Calu3 (cell line): ENCODE measurements at regions not wholly inside any gene's neighbourhood (a gene's known extent, or its start where the extent isn't known, plus 50 kb on each side); places are given as distances from the start of the nearest gene placed in this dataset.
"Not testable (repeated sequence)": the region's sequence is repeated elsewhere in the genome, so short reads cannot be mapped to it uniquely, and the experiment has no call there.

Source experiments
- BruUV-seq: library from RNA; stranded (reverse); fragments of 400-500 nt; replicated peaks from 2 replicates; lab custom pipeline; 2021; lab: Mats Ljungman, UMichigan
- CTCF ChIA-PET: fragments of 300-600 bp; sonication (Branson Sonifier 250); formaldehyde crosslinking; loops from one replicate; lab custom pipeline; 2022; ENCODE audit warnings: antibody characterized with exemption; lab: Charles Lee
- DNase-seq: peaks from one replicate; pipeline ENCODE4 v3.0.0; 2022
- H3K27ac Mint-ChIP-seq: one replicate; pipeline ENCODE4 v1.8.0; 2022; ENCODE audit warnings: mixed read lengths; ENCODE audit not compliant: unreplicated experiment
- H3K27me3 Mint-ChIP-seq: one replicate; pipeline ENCODE4 v1.8.0; 2022; ENCODE audit warnings: mixed read lengths; ENCODE audit not compliant: unreplicated experiment
- H3K36me3 Mint-ChIP-seq: one replicate; pipeline ENCODE4 v1.8.0; 2022; ENCODE audit warnings: mild to moderate bottlenecking, moderate library complexity, mixed read lengths; ENCODE audit not compliant: insufficient read depth, unreplicated experiment
- H3K4me1 Mint-ChIP-seq: one replicate; pipeline ENCODE4 v1.8.0; 2022; ENCODE audit warnings: mild to moderate bottlenecking, low read depth, mixed read lengths; ENCODE audit not compliant: unreplicated experiment
- H3K4me3 Mint-ChIP-seq: one replicate; pipeline ENCODE4 v1.8.0; 2022; ENCODE audit warnings: mild to moderate bottlenecking, low read depth, moderate library complexity, mixed read lengths; ENCODE audit not compliant: unreplicated experiment
- H3K9me3 Mint-ChIP-seq: one replicate; pipeline ENCODE4 v1.8.0; 2022; ENCODE audit warnings: low read depth, mixed read lengths; ENCODE audit not compliant: unreplicated experiment
- intact Hi-C: fragments of 100-400 bp; cut with micrococcal nuclease; formaldehyde crosslinking; loops from one replicate; pipeline ENCODE4 v1.10.0; 2022; ENCODE audit not compliant: unreplicated experiment
- TF ChIP-seq, protein P1 (sequence below): fragments of 200-600 bp; IDR thresholded peaks from one replicate; pipeline ENCODE4 v1.8.0; 2022; ENCODE audit warnings: antibody characterized with exemption; ENCODE audit not compliant: unreplicated experiment

DNA sequence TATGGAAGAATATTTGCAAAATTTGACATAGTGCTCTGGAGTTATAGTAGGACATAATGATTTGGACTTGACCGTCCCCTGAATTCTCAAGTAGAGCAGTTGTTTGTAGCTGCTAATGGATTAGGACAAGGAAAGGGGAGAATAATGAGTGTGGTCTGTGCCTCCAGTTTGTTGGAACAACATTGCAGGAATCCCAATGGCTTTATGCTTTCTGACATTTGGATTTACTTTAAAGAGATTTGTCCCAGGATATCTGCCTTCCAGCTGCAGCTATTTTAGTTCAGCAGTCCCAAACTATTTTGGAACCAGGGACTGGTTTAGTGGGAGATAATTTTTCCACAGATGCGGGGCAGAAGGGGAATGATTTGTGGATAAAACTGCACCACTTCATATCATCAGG, 648.2 kb downstream of the SLCO4C1 start:
- TF ChIP-seq, protein P1, sequence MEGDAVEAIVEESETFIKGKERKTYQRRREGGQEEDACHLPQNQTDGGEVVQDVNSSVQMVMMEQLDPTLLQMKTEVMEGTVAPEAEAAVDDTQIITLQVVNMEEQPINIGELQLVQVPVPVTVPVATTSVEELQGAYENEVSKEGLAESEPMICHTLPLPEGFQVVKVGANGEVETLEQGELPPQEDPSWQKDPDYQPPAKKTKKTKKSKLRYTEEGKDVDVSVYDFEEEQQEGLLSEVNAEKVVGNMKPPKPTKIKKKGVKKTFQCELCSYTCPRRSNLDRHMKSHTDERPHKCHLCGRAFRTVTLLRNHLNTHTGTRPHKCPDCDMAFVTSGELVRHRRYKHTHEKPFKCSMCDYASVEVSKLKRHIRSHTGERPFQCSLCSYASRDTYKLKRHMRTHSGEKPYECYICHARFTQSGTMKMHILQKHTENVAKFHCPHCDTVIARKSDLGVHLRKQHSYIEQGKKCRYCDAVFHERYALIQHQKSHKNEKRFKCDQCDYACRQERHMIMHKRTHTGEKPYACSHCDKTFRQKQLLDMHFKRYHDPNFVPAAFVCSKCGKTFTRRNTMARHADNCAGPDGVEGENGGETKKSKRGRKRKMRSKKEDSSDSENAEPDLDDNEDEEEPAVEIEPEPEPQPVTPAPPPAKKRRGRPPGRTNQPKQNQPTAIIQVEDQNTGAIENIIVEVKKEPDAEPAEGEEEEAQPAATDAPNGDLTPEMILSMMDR: no peak
- no peaks in the 10 kb centered on the region for H3K27me3 Mint-ChIP-seq
- CTCF ChIA-PET: no interaction called here
- no peaks in the 10 kb centered on the region for H3K4me1 Mint-ChIP-seq
- H3K36me3 Mint-ChIP-seq: no peaks in the 10 kb centered on the region
- H3K9me3 Mint-ChIP-seq: no peaks in the 10 kb centered on the region
- DNase-seq: no peak
- intact Hi-C loops: no loop called here
- no TSS peak for BruUV-seq
- H3K27ac Mint-ChIP-seq: no peak overlapping the region
- no peak overlapping the region for H3K4me3 Mint-ChIP-seq

GRCh38 chr5:101643794-101644193, 652.3 kb downstream of the SLCO4C1 start:
- Mint-ChIP-seq H3K4me3 (no peak overlapping the region), H3K4me1 (no peaks in the 10 kb centered on the region), H3K27me3 (no peaks in the 10 kb centered on the region), H3K27ac (no peak overlapping the region), H3K9me3 (no peaks in the 10 kb centered on the region), H3K36me3 (no peaks in the 10 kb centered on the region)
- CTCF ChIA-PET: no interaction called here
- no peak for DNase-seq
- intact Hi-C loops: no loop called here
- TF ChIP-seq, protein P1: no peak
- BruUV-seq: no TSS peak

DNA sequence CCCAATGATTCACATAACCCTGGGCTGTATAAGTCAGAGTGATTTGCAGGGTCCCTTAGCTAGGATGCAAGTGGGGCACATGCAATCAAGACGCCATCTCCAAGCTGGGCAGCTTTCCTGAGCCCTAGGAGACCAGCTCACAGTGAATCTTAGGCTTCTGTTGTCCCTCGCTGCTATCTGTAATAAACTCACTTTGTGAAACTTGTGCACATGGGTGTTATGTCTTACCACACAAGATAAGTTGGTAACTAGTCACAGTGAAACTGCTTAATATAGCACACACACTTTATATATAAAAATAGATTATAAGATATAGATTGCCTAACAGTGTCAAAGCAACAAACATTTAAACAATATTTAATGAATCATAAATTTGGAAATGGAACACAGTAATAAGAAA, 658.5 kb downstream of the SLCO4C1 start:
- CTCF ChIA-PET: no interaction called here
- Mint-ChIP-seq H3K4me1 (no peaks in the 10 kb centered on the region), H3K27me3 (no peaks in the 10 kb centered on the region), H3K4me3 (no peak overlapping the region), H3K9me3 (peaks cover 12% of the 10 kb centered on the region), H3K27ac (no peak overlapping the region), H3K36me3 (no peaks in the 10 kb centered on the region)
- no peak for DNase-seq
- intact Hi-C loops: no loop called here
- BruUV-seq: no TSS peak
- TF ChIP-seq, protein P1: no peak

GRCh38 chr5:101627770-101628169, 668.3 kb downstream of the SLCO4C1 start:
- H3K4me1 Mint-ChIP-seq, H3K9me3 Mint-ChIP-seq, H3K36me3 Mint-ChIP-seq, H3K27ac Mint-ChIP-seq, CTCF ChIA-PET, intact Hi-C loops, H3K4me3 Mint-ChIP-seq, H3K27me3 Mint-ChIP-seq, BruUV-seq, DNase-seq: not testable (repeated sequence)

DNA sequence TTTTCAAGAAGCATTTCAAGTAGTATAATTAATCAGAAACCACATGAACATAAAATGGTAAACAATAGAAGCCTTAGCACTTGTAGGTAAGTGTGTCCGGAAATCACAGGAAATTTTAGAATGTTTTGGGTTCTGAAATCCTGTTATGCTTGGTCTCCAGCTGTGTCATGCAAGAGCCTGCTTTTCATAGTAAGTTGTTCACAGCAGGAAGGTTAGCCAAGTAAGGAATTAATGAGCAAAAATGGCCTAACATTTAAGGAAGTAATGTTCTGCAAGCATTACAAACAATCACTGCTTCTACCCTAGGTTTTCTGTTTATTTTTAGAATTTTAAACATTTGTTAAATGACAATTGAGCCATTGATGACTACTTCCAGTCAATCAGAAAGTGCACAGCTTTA, 669.5 kb downstream of the SLCO4C1 start:
- no TSS peak for BruUV-seq
- no peaks in the 10 kb centered on the region for H3K9me3 Mint-ChIP-seq
- H3K4me1 Mint-ChIP-seq: no peaks in the 10 kb centered on the region
- intact Hi-C loops: no loop called here
- TF ChIP-seq, protein P1: no peak
- CTCF ChIA-PET: no interaction called here
- no peak for DNase-seq
- H3K4me3 Mint-ChIP-seq: no peak overlapping the region
- no peaks in the 10 kb centered on the region for H3K36me3 Mint-ChIP-seq
- no peaks in the 10 kb centered on the region for H3K27me3 Mint-ChIP-seq
- no peak overlapping the region for H3K27ac Mint-ChIP-seq
